H9 (cell line): ENCODE measurements at regions not wholly inside any gene's neighbourhood (a gene's known extent, or its start where the extent isn't known, plus 50 kb on each side); places are given as distances from the start of the nearest gene placed in this dataset.
A peak's percentile ranks its signal among the peaks of the same experiment; 100 is the strongest.

Experiments
- DNase-seq: peaks from one replicate; pipeline ENCODE4 v3.0.0-alpha.2; 2017
- H2AFZ ChIP-seq: one replicate; pipeline ENCODE4 v1.6.1; 2013; ENCODE audit warnings: mild to moderate bottlenecking, low read length, control low read depth, moderate library complexity
- H2AK5ac ChIP-seq: 2 replicates; pipeline ENCODE4 v1.6.1; 2013; ENCODE audit warnings: low read length, control low read depth, mixed read lengths; ENCODE audit not compliant: insufficient read length
- H2BK120ac ChIP-seq: one replicate; pipeline ENCODE4 v1.6.1; 2013; ENCODE audit warnings: low read depth, mild to moderate bottlenecking, low read length, control low read depth, inconsistent platforms; ENCODE audit not compliant: poor library complexity, severe bottlenecking
- H2BK12ac ChIP-seq: 2 replicates; pipeline ENCODE4 v1.6.1; 2013; ENCODE audit warnings: low read length, control low read depth, mixed read lengths, low read depth; ENCODE audit not compliant: insufficient read length
- H2BK15ac ChIP-seq: 2 replicates; pipeline ENCODE4 v1.6.1; 2013; ENCODE audit warnings: low read depth, low read length, control low read depth
- H2BK20ac ChIP-seq: one replicate; pipeline ENCODE4 v1.6.1; 2013; ENCODE audit warnings: low read depth, mild to moderate bottlenecking, low read length, control low read depth, inconsistent platforms; ENCODE audit not compliant: poor library complexity, severe bottlenecking
- H2BK5ac ChIP-seq: 2 replicates; pipeline ENCODE4 v1.6.1; 2013; ENCODE audit warnings: low read length, control low read depth, mixed read lengths; ENCODE audit not compliant: insufficient read length
- H3K14ac ChIP-seq: 2 replicates; pipeline ENCODE4 v1.6.1; 2013; ENCODE audit warnings: low read length, control low read depth; ENCODE audit not compliant: insufficient read depth
- H3K18ac ChIP-seq: 2 replicates; pipeline ENCODE4 v1.6.1; 2013; ENCODE audit warnings: low read depth, mild to moderate bottlenecking, mixed read lengths, low read length, control low read depth; ENCODE audit not compliant: insufficient read length
- H3K23ac ChIP-seq: 2 replicates; pipeline ENCODE4 v1.6.1; 2013; ENCODE audit warnings: low read length, control low read depth, mixed read lengths, low read depth; ENCODE audit not compliant: insufficient read length
- H3K23me2 ChIP-seq: 2 replicates; pipeline ENCODE4 v1.6.1; 2013; ENCODE audit warnings: low read depth, mild to moderate bottlenecking, mixed read lengths, low read length, control low read depth; ENCODE audit not compliant: insufficient read length, poor library complexity, severe bottlenecking
- H3K27ac ChIP-seq: 2 replicates; pipeline ENCODE4 v1.5.1; 2013; ENCODE audit warnings: low read length, control low read depth, mixed read lengths, low read depth; ENCODE audit not compliant: insufficient read length
- H3K27me3 ChIP-seq: 2 replicates; pipeline ENCODE4 v1.6.1; 2013; ENCODE audit warnings: low read length, control low read depth, inconsistent platforms; ENCODE audit not compliant: insufficient read depth
- H3K4ac ChIP-seq: 2 replicates; pipeline ENCODE4 v1.6.1; 2013; ENCODE audit warnings: low read depth, mild to moderate bottlenecking, control low read depth, inconsistent platforms, low read length, moderate library complexity
- H3K4me1 ChIP-seq: 2 replicates; pipeline ENCODE4 v1.6.1; 2013; ENCODE audit warnings: low read length, control low read depth, inconsistent platforms; ENCODE audit not compliant: insufficient read depth
- H3K4me2 ChIP-seq: 2 replicates; pipeline ENCODE4 v1.6.1; 2013; ENCODE audit warnings: low read length, control low read depth, mixed read lengths; ENCODE audit not compliant: insufficient read length, insufficient read depth
- H3K56ac ChIP-seq: 2 replicates; pipeline ENCODE4 v1.6.1; 2013; ENCODE audit warnings: low read depth, mild to moderate bottlenecking, mixed read lengths, low read length, control low read depth; ENCODE audit not compliant: insufficient read length
- H3K79me1 ChIP-seq: 2 replicates; pipeline ENCODE4 v1.6.1; 2013; ENCODE audit warnings: low read depth, mild to moderate bottlenecking, moderate library complexity, low read length, control low read depth, inconsistent platforms; ENCODE audit not compliant: insufficient read depth, poor library complexity, severe bottlenecking
- H3K79me2 ChIP-seq: 2 replicates; pipeline ENCODE4 v1.6.1; 2013; ENCODE audit warnings: low read length, control low read depth, inconsistent platforms; ENCODE audit not compliant: insufficient read depth
- H3K9ac ChIP-seq: 2 replicates; pipeline ENCODE4 v1.6.1; 2013; ENCODE audit warnings: low read length, control low read depth, mixed read lengths; ENCODE audit not compliant: insufficient read length; ENCODE audit errors: extremely low read depth
- H3K9me3 ChIP-seq: one replicate; pipeline ENCODE4 v1.6.1; 2013; ENCODE audit warnings: low read depth, low read length, inconsistent platforms; ENCODE audit not compliant: control insufficient read depth
- H3T11ph ChIP-seq: one replicate; pipeline ENCODE4 v1.6.1; 2013; ENCODE audit warnings: mild to moderate bottlenecking, low read length, control low read depth, inconsistent platforms
- H4K20me1 ChIP-seq: one replicate; pipeline ENCODE4 v1.6.1; 2013; ENCODE audit not compliant: control insufficient read depth, insufficient read length, insufficient read depth
- H4K5ac ChIP-seq: 2 replicates; pipeline ENCODE4 v1.6.1; 2013; ENCODE audit warnings: low read depth, mild to moderate bottlenecking, mixed read lengths, low read length, control low read depth; ENCODE audit not compliant: insufficient read length
- H4K8ac ChIP-seq: replicated peaks from 2 replicates; pipeline ENCODE4 v1.6.1; 2013; ENCODE audit warnings: low read length, control low read depth, mixed read lengths, low read depth; ENCODE audit not compliant: insufficient read length
- H4K91ac ChIP-seq: 2 replicates; pipeline ENCODE4 v1.6.1; 2013; ENCODE audit warnings: low read depth, mild to moderate bottlenecking, moderate library complexity, mixed read lengths, low read length, control low read depth; ENCODE audit not compliant: insufficient read length
- H3K27ac Mint-ChIP-seq, 3 experiments: 2 replicates in 2 of 3; 3 replicates in 1 of 3; pipeline ENCODE4 v1.8.0; 2020 to 2021; ENCODE audit warnings: mixed read lengths in 3 of 3, mild to moderate bottlenecking in 1 of 3, moderate library complexity in 1 of 3
- H3K27me3 Mint-ChIP-seq: 2 replicates; pipeline ENCODE4 v1.8.0; 2021; ENCODE audit warnings: low read depth, mild to moderate bottlenecking, moderate library complexity, mixed read lengths
- H3K36me3 Mint-ChIP-seq, 3 experiments: 2 replicates in 2 of 3; 3 replicates in 1 of 3; pipeline ENCODE4 v1.8.0; 2020 to 2021; ENCODE audit warnings: low read depth in 3 of 3, mixed read lengths in 3 of 3; ENCODE audit not compliant: insufficient read depth in 1 of 3
- H3K4me1 Mint-ChIP-seq, 2 experiments: 2 replicates each; pipeline ENCODE4 v1.8.0; 2020; ENCODE audit warnings: mixed read lengths in 2 of 2
- H3K4me3 Mint-ChIP-seq, 2 experiments: 2 replicates in 1 of 2; 3 replicates in 1 of 2; pipeline ENCODE4 v1.8.0; 2020 to 2021; ENCODE audit warnings: mild to moderate bottlenecking in 2 of 2, mixed read lengths in 2 of 2, moderate library complexity in 1 of 2
- H3K9me3 Mint-ChIP-seq, 2 experiments: 2 replicates in 1 of 2; 3 replicates in 1 of 2; pipeline ENCODE4 v1.8.0; 2020; ENCODE audit warnings: mild to moderate bottlenecking in 2 of 2, mixed read lengths in 2 of 2, moderate library complexity in 1 of 2
- WGBS: extraction: QIAGEN DNeasy Blood & Tissue Kit; methylation state at CpG from one replicate; pipeline ENCODE4 v1.1.7; 2013; ENCODE audit warnings: missing lambda C conversion rate, low lambda C conversion rate, mixed read lengths; ENCODE audit not compliant: insufficient read length; ENCODE audit errors: extremely low coverage; 5-methylcytosine and 5-hydroxymethylcytosine counted together
- TF ChIP-seq, protein P1 (sequence below): fragments of 200-600 bp; sonication (generic); conservative IDR thresholded peaks from 3 replicates; pipeline ENCODE4 v1.8.0; 2021; ENCODE audit warnings: antibody characterized with exemption, mild to moderate bottlenecking

DNA sequence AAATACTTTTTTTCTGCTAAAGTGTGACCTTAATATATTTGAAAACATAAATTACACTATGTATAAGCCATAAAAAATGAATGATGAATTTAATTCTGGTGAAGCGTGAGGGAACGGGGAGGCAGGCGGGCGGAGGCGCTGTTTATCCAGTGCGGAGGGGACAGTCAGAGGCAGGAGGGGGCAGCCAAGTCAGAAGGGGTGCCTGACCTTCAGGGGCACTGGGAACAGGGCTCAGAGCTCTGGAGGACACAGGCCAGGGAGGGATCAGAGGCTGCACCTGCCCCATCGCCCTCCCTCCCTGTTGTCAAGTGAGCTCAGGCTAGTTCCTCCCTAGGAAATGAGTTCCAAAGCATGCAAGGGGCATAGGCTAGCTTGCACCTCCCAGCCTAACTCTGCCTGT lies 82.0 kb upstream of the CASZ1 start:
- H3K4ac ChIP-seq, result no peak overlapping the region
- H3K79me2 ChIP-seq, result no peaks in the 10 kb centered on the region
- H3K79me1 ChIP-seq, result no peaks in the 10 kb centered on the region
- H2BK15ac ChIP-seq, result no peak overlapping the region
- H3T11ph ChIP-seq, result no peak overlapping the region
- H4K5ac ChIP-seq, result no peak overlapping the region
- no peak overlapping the region for H3K4me2 ChIP-seq
- H3K9ac ChIP-seq, result no peak overlapping the region
- TF ChIP-seq, protein P1, sequence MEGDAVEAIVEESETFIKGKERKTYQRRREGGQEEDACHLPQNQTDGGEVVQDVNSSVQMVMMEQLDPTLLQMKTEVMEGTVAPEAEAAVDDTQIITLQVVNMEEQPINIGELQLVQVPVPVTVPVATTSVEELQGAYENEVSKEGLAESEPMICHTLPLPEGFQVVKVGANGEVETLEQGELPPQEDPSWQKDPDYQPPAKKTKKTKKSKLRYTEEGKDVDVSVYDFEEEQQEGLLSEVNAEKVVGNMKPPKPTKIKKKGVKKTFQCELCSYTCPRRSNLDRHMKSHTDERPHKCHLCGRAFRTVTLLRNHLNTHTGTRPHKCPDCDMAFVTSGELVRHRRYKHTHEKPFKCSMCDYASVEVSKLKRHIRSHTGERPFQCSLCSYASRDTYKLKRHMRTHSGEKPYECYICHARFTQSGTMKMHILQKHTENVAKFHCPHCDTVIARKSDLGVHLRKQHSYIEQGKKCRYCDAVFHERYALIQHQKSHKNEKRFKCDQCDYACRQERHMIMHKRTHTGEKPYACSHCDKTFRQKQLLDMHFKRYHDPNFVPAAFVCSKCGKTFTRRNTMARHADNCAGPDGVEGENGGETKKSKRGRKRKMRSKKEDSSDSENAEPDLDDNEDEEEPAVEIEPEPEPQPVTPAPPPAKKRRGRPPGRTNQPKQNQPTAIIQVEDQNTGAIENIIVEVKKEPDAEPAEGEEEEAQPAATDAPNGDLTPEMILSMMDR, result no peak
- H3K27ac Mint-ChIP-seq, result no peak overlapping the region
- no peak overlapping the region for H2BK12ac ChIP-seq
- H3K4me3 Mint-ChIP-seq, result no peak overlapping the region
- H3K14ac ChIP-seq, result peak overlapping the region; percentile 70; the same call in 1 of the 2 replicates
- no peak overlapping the region for H2BK5ac ChIP-seq
- H3K4me1 ChIP-seq, result no peaks in the 10 kb centered on the region
- H4K8ac ChIP-seq, result no peak overlapping the region
- no peaks in the 10 kb centered on the region for H3K9me3 ChIP-seq
- no peak overlapping the region for H3K18ac ChIP-seq
- no peak overlapping the region for H2AFZ ChIP-seq
- H2BK20ac ChIP-seq, result no peak overlapping the region
- H3K36me3 Mint-ChIP-seq, result no peaks in the 10 kb centered on the region
- peaks cover 5% of the 10 kb centered on the region for H3K27me3 Mint-ChIP-seq
- H4K91ac ChIP-seq, result no peak overlapping the region
- WGBS, result no CpG with 5 or more reads among the region's 7 CpGs
- H2BK120ac ChIP-seq, result no peak overlapping the region
- no peak overlapping the region for H3K27ac ChIP-seq
- H2AK5ac ChIP-seq, result no peak overlapping the region
- no peak overlapping the region for H3K56ac ChIP-seq
- H3K27me3 ChIP-seq, result no peaks in the 10 kb centered on the region; the same call in 1 of the 2 replicates
- H3K9me3 Mint-ChIP-seq, result no peaks in the 10 kb centered on the region
- no peaks in the 10 kb centered on the region for H3K23me2 ChIP-seq
- H4K20me1 ChIP-seq, result no peaks in the 10 kb centered on the region
- H3K4me1 Mint-ChIP-seq, result peaks cover 0 to under 1% of the 10 kb centered on the region in 2 experiments; a peak in 1 of 4 replicates
- H3K23ac ChIP-seq, result no peak overlapping the region
- no peak for DNase-seq
